ENCODE measurements at regions not wholly inside any gene's neighbourhood (a gene's known extent, or its start where the extent isn't known, plus 50 kb on each side); places are given as distances from the start of the nearest gene placed in this dataset.

DNA sequence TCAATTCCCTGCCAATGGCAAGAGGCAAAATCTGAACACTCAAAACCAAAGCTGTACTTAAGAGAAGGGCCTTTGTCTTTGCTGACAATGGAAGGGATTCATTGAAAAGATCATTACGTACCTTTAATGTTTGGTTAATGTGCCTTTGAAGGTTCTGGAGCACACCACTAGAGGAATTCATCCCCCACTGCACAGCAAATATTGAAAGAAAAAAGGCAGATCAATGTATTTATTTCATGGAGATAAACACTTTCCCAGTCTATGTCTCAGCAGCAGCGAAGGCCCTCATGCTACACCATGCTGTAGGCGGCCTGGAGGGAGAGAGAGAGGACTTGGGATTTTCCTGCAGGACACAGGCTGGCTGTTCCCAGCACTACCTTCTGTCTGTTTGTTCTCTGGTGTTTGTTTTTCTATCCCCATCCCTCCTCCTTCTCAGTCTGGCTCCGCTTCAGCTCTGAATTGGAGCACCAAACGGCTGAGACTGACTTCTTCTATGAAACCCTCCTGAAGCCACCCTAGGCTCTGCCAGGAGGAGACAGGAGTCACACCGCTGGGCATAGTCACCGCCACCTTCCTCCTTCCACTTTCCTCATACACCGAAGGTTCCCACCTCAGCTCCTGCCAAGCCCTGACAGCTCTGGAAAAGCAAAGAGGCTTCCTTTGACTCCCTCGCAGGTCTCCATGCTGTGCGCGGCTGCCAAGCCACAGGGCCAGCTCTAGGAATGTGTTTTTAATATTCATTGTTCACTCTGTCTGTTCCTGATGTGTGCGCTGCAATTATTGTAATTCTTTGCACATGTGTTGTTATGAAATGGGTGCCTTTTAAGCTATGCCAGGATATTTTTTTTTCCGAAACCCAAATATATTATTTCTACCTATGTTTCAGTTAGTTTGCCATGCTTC is 301.5 kb downstream of the FZD1 start (continued):
- TF ChIP-seq, protein P1, sequence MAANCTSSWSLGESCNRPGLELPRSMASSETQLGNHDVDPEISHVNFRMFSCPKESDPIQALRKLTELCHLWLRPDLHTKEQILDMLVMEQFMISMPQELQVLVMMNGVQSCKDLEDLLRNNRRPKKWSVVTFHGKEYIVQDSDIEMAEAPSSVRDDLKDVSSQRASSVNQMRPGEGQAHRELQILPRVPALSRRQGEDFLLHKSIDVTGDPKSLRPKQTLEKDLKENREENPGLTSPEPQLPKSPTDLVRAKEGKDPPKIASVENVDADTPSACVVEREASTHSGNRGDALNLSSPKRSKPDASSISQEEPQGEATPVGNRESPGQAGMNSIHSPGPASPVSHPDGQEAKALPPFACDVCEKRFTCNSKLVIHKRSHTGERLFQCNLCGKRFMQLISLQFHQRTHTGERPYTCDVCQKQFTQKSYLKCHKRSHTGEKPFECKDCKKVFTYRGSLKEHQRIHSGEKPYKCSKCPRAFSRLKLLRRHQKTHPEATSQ (CRISPR knock-in tag; IDR thresholded peaks at IDR 0.05; ENCODE audit: borderline replicate concordance): no peak
- TF ChIP-seq, protein P2, sequence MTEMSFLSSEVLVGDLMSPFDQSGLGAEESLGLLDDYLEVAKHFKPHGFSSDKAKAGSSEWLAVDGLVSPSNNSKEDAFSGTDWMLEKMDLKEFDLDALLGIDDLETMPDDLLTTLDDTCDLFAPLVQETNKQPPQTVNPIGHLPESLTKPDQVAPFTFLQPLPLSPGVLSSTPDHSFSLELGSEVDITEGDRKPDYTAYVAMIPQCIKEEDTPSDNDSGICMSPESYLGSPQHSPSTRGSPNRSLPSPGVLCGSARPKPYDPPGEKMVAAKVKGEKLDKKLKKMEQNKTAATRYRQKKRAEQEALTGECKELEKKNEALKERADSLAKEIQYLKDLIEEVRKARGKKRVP (CRISPR knock-in tag; IDR thresholded peaks at IDR 0.05): no peak
- TF ChIP-seq ZGPAT (CRISPR knock-in tag; IDR thresholded peaks at IDR 0.05) (peak; percentile 67), ATRX (CRISPR knock-in tag; IDR thresholded peaks at IDR 0.05; ENCODE audit: borderline replicate concordance) (no peak), ZNF101 (CRISPR knock-in tag; IDR thresholded peaks at IDR 0.05; ENCODE audit: borderline replicate concordance, low read depth) (no peak), ZBTB3 (CRISPR knock-in tag; IDR thresholded peaks at IDR 0.05; ENCODE audit: borderline replicate concordance, low read depth) (no peak), ZNF12 (CRISPR knock-in tag; IDR thresholded peaks at IDR 0.05) (no peak), CBX1 (IDR thresholded peaks at IDR 0.05; ENCODE audit: low read depth) (no peak), RARG (CRISPR knock-in tag; IDR thresholded peaks at IDR 0.05; ENCODE audit: low read depth) (no peak), BRD4 (CRISPR knock-in tag; IDR thresholded peaks at IDR 0.05) (no peak), ZBTB34 (CRISPR knock-in tag; IDR thresholded peaks at IDR 0.05) (peak; percentile 75; the same call in 1 of the 2 replicates), MXI1 (IDR thresholded peaks at IDR 0.05; ENCODE audit: borderline replicate concordance, low read depth, low read length) (no peak), ZNF589 (CRISPR knock-in tag; conservative IDR thresholded peaks at IDR 0.05) (no peak), ZNF761 (CRISPR knock-in tag; conservative IDR thresholded peaks at IDR 0.05) (no peak), TCF7 (IDR thresholded peaks at IDR 0.05; ENCODE audit: low read depth) (peak; percentile 87), NFIC (IDR thresholded peaks at IDR 0.05; ENCODE audit: low read length) (peak; percentile 83), KLF6 (CRISPR knock-in tag; IDR thresholded peaks at IDR 0.05) (peak; percentile 33; the same call in 1 of the 2 replicates), SMAD9 (CRISPR knock-in tag; IDR thresholded peaks at IDR 0.05) (no peak), SOX13 (IDR thresholded peaks at IDR 0.05) (peak; percentile 80; the same call in 1 of the 2 replicates), SOX13 (CRISPR knock-in tag; conservative IDR thresholded peaks at IDR 0.05 in 1 of 2, IDR thresholded peaks at IDR 0.05 in 1 of 2) (peak in 1 of 2 experiments; percentile 96; a peak in 2 of 4 replicates), HDAC6 (IDR thresholded peaks at IDR 0.05; ENCODE audit: low read depth, low read length) (no peak)
- TF ChIP-seq, protein P3, sequence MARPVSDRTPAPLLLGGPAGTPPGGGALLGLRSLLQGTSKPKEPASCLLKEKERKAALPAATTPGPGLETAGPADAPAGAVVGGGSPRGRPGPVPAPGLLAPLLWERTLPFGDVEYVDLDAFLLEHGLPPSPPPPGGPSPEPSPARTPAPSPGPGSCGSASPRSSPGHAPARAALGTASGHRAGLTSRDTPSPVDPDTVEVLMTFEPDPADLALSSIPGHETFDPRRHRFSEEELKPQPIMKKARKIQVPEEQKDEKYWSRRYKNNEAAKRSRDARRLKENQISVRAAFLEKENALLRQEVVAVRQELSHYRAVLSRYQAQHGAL (CRISPR knock-in tag; IDR thresholded peaks at IDR 0.05; ENCODE audit: not compliant biosample characterization): no peak
- TF ChIP-seq, protein P4, sequence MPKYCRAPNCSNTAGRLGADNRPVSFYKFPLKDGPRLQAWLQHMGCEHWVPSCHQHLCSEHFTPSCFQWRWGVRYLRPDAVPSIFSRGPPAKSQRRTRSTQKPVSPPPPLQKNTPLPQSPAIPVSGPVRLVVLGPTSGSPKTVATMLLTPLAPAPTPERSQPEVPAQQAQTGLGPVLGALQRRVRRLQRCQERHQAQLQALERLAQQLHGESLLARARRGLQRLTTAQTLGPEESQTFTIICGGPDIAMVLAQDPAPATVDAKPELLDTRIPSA (CRISPR knock-in tag; IDR thresholded peaks at IDR 0.05; ENCODE audit: borderline replicate concordance): no peak

Data from HepG2 (cell line).